H9 (cell line): ENCODE measurements at regions not wholly inside any gene's neighbourhood (a gene's known extent, or its start where the extent isn't known, plus 50 kb on each side); places are given as distances from the start of the nearest gene placed in this dataset.

ENCODE experiments used
- DNase-seq: peaks from one replicate; pipeline ENCODE4 v3.0.0-alpha.2; 2017
- H2AFZ ChIP-seq: one replicate; pipeline ENCODE4 v1.6.1; 2013; ENCODE audit warnings: mild to moderate bottlenecking, low read length, control low read depth, moderate library complexity
- H2AK5ac ChIP-seq: 2 replicates; pipeline ENCODE4 v1.6.1; 2013; ENCODE audit warnings: low read length, control low read depth, mixed read lengths; ENCODE audit not compliant: insufficient read length
- H2BK120ac ChIP-seq: one replicate; pipeline ENCODE4 v1.6.1; 2013; ENCODE audit warnings: low read depth, mild to moderate bottlenecking, low read length, control low read depth, inconsistent platforms; ENCODE audit not compliant: poor library complexity, severe bottlenecking
- H2BK12ac ChIP-seq: 2 replicates; pipeline ENCODE4 v1.6.1; 2013; ENCODE audit warnings: low read length, control low read depth, mixed read lengths, low read depth; ENCODE audit not compliant: insufficient read length
- H2BK15ac ChIP-seq: 2 replicates; pipeline ENCODE4 v1.6.1; 2013; ENCODE audit warnings: low read depth, low read length, control low read depth
- H2BK20ac ChIP-seq: one replicate; pipeline ENCODE4 v1.6.1; 2013; ENCODE audit warnings: low read depth, mild to moderate bottlenecking, low read length, control low read depth, inconsistent platforms; ENCODE audit not compliant: poor library complexity, severe bottlenecking
- H2BK5ac ChIP-seq: 2 replicates; pipeline ENCODE4 v1.6.1; 2013; ENCODE audit warnings: low read length, control low read depth, mixed read lengths; ENCODE audit not compliant: insufficient read length
- H3K14ac ChIP-seq: 2 replicates; pipeline ENCODE4 v1.6.1; 2013; ENCODE audit warnings: low read length, control low read depth; ENCODE audit not compliant: insufficient read depth
- H3K18ac ChIP-seq: 2 replicates; pipeline ENCODE4 v1.6.1; 2013; ENCODE audit warnings: low read depth, mild to moderate bottlenecking, mixed read lengths, low read length, control low read depth; ENCODE audit not compliant: insufficient read length
- H3K23ac ChIP-seq: 2 replicates; pipeline ENCODE4 v1.6.1; 2013; ENCODE audit warnings: low read length, control low read depth, mixed read lengths, low read depth; ENCODE audit not compliant: insufficient read length
- H3K23me2 ChIP-seq: 2 replicates; pipeline ENCODE4 v1.6.1; 2013; ENCODE audit warnings: low read depth, mild to moderate bottlenecking, mixed read lengths, low read length, control low read depth; ENCODE audit not compliant: insufficient read length, poor library complexity, severe bottlenecking
- H3K27ac ChIP-seq: 2 replicates; pipeline ENCODE4 v1.5.1; 2013; ENCODE audit warnings: low read length, control low read depth, mixed read lengths, low read depth; ENCODE audit not compliant: insufficient read length
- H3K27me3 ChIP-seq: 2 replicates; pipeline ENCODE4 v1.6.1; 2013; ENCODE audit warnings: low read length, control low read depth, inconsistent platforms; ENCODE audit not compliant: insufficient read depth
- H3K4ac ChIP-seq: 2 replicates; pipeline ENCODE4 v1.6.1; 2013; ENCODE audit warnings: low read depth, mild to moderate bottlenecking, control low read depth, inconsistent platforms, low read length, moderate library complexity
- H3K4me1 ChIP-seq: 2 replicates; pipeline ENCODE4 v1.6.1; 2013; ENCODE audit warnings: low read length, control low read depth, inconsistent platforms; ENCODE audit not compliant: insufficient read depth
- H3K4me2 ChIP-seq: 2 replicates; pipeline ENCODE4 v1.6.1; 2013; ENCODE audit warnings: low read length, control low read depth, mixed read lengths; ENCODE audit not compliant: insufficient read length, insufficient read depth
- H3K56ac ChIP-seq: 2 replicates; pipeline ENCODE4 v1.6.1; 2013; ENCODE audit warnings: low read depth, mild to moderate bottlenecking, mixed read lengths, low read length, control low read depth; ENCODE audit not compliant: insufficient read length
- H3K79me1 ChIP-seq: 2 replicates; pipeline ENCODE4 v1.6.1; 2013; ENCODE audit warnings: low read depth, mild to moderate bottlenecking, moderate library complexity, low read length, control low read depth, inconsistent platforms; ENCODE audit not compliant: insufficient read depth, poor library complexity, severe bottlenecking
- H3K79me2 ChIP-seq: 2 replicates; pipeline ENCODE4 v1.6.1; 2013; ENCODE audit warnings: low read length, control low read depth, inconsistent platforms; ENCODE audit not compliant: insufficient read depth
- H3K9ac ChIP-seq: 2 replicates; pipeline ENCODE4 v1.6.1; 2013; ENCODE audit warnings: low read length, control low read depth, mixed read lengths; ENCODE audit not compliant: insufficient read length; ENCODE audit errors: extremely low read depth
- H3K9me3 ChIP-seq: one replicate; pipeline ENCODE4 v1.6.1; 2013; ENCODE audit warnings: low read depth, low read length, inconsistent platforms; ENCODE audit not compliant: control insufficient read depth
- H3T11ph ChIP-seq: one replicate; pipeline ENCODE4 v1.6.1; 2013; ENCODE audit warnings: mild to moderate bottlenecking, low read length, control low read depth, inconsistent platforms
- H4K20me1 ChIP-seq: one replicate; pipeline ENCODE4 v1.6.1; 2013; ENCODE audit not compliant: control insufficient read depth, insufficient read length, insufficient read depth
- H4K5ac ChIP-seq: 2 replicates; pipeline ENCODE4 v1.6.1; 2013; ENCODE audit warnings: low read depth, mild to moderate bottlenecking, mixed read lengths, low read length, control low read depth; ENCODE audit not compliant: insufficient read length
- H4K8ac ChIP-seq: replicated peaks from 2 replicates; pipeline ENCODE4 v1.6.1; 2013; ENCODE audit warnings: low read length, control low read depth, mixed read lengths, low read depth; ENCODE audit not compliant: insufficient read length
- H4K91ac ChIP-seq: 2 replicates; pipeline ENCODE4 v1.6.1; 2013; ENCODE audit warnings: low read depth, mild to moderate bottlenecking, moderate library complexity, mixed read lengths, low read length, control low read depth; ENCODE audit not compliant: insufficient read length
- H3K27ac Mint-ChIP-seq, 3 experiments: 2 replicates in 2 of 3; 3 replicates in 1 of 3; pipeline ENCODE4 v1.8.0; 2020 to 2021; ENCODE audit warnings: mixed read lengths in 3 of 3, mild to moderate bottlenecking in 1 of 3, moderate library complexity in 1 of 3
- H3K27me3 Mint-ChIP-seq: 2 replicates; pipeline ENCODE4 v1.8.0; 2021; ENCODE audit warnings: low read depth, mild to moderate bottlenecking, moderate library complexity, mixed read lengths
- H3K36me3 Mint-ChIP-seq, 3 experiments: 2 replicates in 2 of 3; 3 replicates in 1 of 3; pipeline ENCODE4 v1.8.0; 2020 to 2021; ENCODE audit warnings: low read depth in 3 of 3, mixed read lengths in 3 of 3; ENCODE audit not compliant: insufficient read depth in 1 of 3
- H3K4me1 Mint-ChIP-seq, 2 experiments: 2 replicates each; pipeline ENCODE4 v1.8.0; 2020; ENCODE audit warnings: mixed read lengths in 2 of 2
- H3K4me3 Mint-ChIP-seq, 2 experiments: 2 replicates in 1 of 2; 3 replicates in 1 of 2; pipeline ENCODE4 v1.8.0; 2020 to 2021; ENCODE audit warnings: mild to moderate bottlenecking in 2 of 2, mixed read lengths in 2 of 2, moderate library complexity in 1 of 2
- H3K9me3 Mint-ChIP-seq, 2 experiments: 2 replicates in 1 of 2; 3 replicates in 1 of 2; pipeline ENCODE4 v1.8.0; 2020; ENCODE audit warnings: mild to moderate bottlenecking in 2 of 2, mixed read lengths in 2 of 2, moderate library complexity in 1 of 2
- WGBS: extraction: QIAGEN DNeasy Blood & Tissue Kit; methylation state at CpG from one replicate; pipeline ENCODE4 v1.1.7; 2013; ENCODE audit warnings: missing lambda C conversion rate, low lambda C conversion rate, mixed read lengths; ENCODE audit not compliant: insufficient read length; ENCODE audit errors: extremely low coverage; 5-methylcytosine and 5-hydroxymethylcytosine counted together
- TF ChIP-seq, protein P1 (sequence below): fragments of 200-600 bp; sonication (generic); conservative IDR thresholded peaks from 3 replicates; pipeline ENCODE4 v1.8.0; 2021; ENCODE audit warnings: antibody characterized with exemption, mild to moderate bottlenecking

DNA sequence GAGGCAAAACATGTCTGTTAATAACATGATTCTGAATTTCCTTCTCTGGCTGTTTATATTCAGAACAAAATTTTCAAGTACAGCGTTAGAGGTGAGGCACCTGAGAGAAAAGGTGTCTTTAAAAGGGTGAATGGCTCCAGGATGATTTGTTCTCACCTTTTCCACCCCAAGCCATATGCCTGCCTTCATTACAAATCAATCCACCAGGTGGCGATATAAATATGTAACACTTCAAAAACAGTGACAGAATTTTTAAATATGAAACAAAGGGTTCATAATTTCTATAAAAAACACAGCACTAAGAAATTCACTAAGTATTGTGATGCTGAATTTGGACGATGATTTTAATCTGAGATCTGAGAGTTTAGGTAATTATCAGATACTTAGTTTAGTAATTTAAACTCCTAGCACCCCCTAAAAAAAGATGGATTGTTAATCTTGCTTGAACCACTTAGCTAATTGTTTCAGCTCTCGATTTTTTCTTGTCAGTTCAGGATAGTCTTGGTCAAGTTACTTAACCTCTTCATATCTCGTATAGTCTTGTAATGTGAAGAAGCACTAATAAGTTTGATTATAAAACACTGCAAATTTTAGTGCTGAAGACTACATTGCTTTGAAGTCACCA, 528.8 kb downstream of the CPS1 start:
- no peaks in the 10 kb centered on the region for H3K36me3 Mint-ChIP-seq
- Histone ChIP-seq H3K56ac (no peak overlapping the region), H2BK20ac (no peak overlapping the region), H3K14ac (no peak overlapping the region), H3K9me3 (no peaks in the 10 kb centered on the region), H3K4me2 (no peak overlapping the region), H2AK5ac (no peak overlapping the region), H4K20me1 (no peaks in the 10 kb centered on the region), H2AFZ (no peak overlapping the region), H3T11ph (no peak overlapping the region), H3K9ac (no peak overlapping the region), H2BK15ac (no peak overlapping the region), H3K23ac (no peak overlapping the region), H3K27me3 (no peaks in the 10 kb centered on the region), H2BK5ac (no peak overlapping the region), H3K79me1 (no peaks in the 10 kb centered on the region), H2BK12ac (no peak overlapping the region), H3K4ac (no peak overlapping the region), H3K23me2 (no peaks in the 10 kb centered on the region), H3K18ac (no peak overlapping the region), H4K5ac (no peak overlapping the region), H3K79me2 (no peaks in the 10 kb centered on the region), H3K4me1 (no peaks in the 10 kb centered on the region), H2BK120ac (no peak overlapping the region), H4K91ac (no peak overlapping the region), H4K8ac (no peak overlapping the region), H3K27ac (no peak overlapping the region)
- WGBS: no CpG with 5 or more reads among the region's 5 CpGs
- H3K9me3 Mint-ChIP-seq: no peaks in the 10 kb centered on the region
- no peak overlapping the region for H3K27ac Mint-ChIP-seq
- DNase-seq: no peak
- H3K27me3 Mint-ChIP-seq: no peaks in the 10 kb centered on the region; the same call in 1 of the 2 replicates
- no peak overlapping the region for H3K4me3 Mint-ChIP-seq
- H3K4me1 Mint-ChIP-seq: peaks cover 0 to 4% of the 10 kb centered on the region in 2 experiments; a peak in 1 of 4 replicates
- TF ChIP-seq, protein P1, sequence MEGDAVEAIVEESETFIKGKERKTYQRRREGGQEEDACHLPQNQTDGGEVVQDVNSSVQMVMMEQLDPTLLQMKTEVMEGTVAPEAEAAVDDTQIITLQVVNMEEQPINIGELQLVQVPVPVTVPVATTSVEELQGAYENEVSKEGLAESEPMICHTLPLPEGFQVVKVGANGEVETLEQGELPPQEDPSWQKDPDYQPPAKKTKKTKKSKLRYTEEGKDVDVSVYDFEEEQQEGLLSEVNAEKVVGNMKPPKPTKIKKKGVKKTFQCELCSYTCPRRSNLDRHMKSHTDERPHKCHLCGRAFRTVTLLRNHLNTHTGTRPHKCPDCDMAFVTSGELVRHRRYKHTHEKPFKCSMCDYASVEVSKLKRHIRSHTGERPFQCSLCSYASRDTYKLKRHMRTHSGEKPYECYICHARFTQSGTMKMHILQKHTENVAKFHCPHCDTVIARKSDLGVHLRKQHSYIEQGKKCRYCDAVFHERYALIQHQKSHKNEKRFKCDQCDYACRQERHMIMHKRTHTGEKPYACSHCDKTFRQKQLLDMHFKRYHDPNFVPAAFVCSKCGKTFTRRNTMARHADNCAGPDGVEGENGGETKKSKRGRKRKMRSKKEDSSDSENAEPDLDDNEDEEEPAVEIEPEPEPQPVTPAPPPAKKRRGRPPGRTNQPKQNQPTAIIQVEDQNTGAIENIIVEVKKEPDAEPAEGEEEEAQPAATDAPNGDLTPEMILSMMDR: peak; percentile 78
